IPS-15b (cell line): ENCODE measurements at regions not wholly inside any gene's neighbourhood (a gene's known extent, or its start where the extent isn't known, plus 50 kb on each side); places are given as distances from the start of the nearest gene placed in this dataset.
"Not testable (repeated sequence)": the region's sequence is repeated elsewhere in the genome, so short reads cannot be mapped to it uniquely, and the experiment has no call there.

Experiments used
- H3K27me3 ChIP-seq: one replicate; pipeline ENCODE4 v1.6.1; 2013; ENCODE audit warnings: low read length; ENCODE audit not compliant: control insufficient read depth, insufficient read depth
- H3K36me3 ChIP-seq: one replicate; pipeline ENCODE4 v1.6.1; 2013; ENCODE audit warnings: low read length; ENCODE audit not compliant: control insufficient read depth, insufficient read depth
- H3K4me1 ChIP-seq: one replicate; pipeline ENCODE4 v1.6.1; 2013; ENCODE audit warnings: mild to moderate bottlenecking, low read length; ENCODE audit not compliant: control insufficient read depth, insufficient read depth
- H3K4me3 ChIP-seq: one replicate; pipeline ENCODE4 v1.5.1; 2013; ENCODE audit warnings: low read depth, low read length
- H3K9ac ChIP-seq: one replicate; pipeline ENCODE4 v1.6.1; 2013; ENCODE audit warnings: low read depth, mild to moderate bottlenecking, low read length
- H3K9me3 ChIP-seq: one replicate; pipeline ENCODE4 v1.6.1; 2013; ENCODE audit warnings: mild to moderate bottlenecking, low read length; ENCODE audit not compliant: control insufficient read depth, insufficient read depth

GRCh38 chr1:219560856-219561255 is 52.0 kb downstream of the ZC3H11B start:
- H3K36me3 ChIP-seq = no peaks in the 10 kb centered on the region

GRCh38 chr1:219559899-219560298 is 53.0 kb downstream of the ZC3H11B start:
- H3K4me3 ChIP-seq = no peak overlapping the region
- H3K9ac ChIP-seq = no peak overlapping the region
- H3K36me3 ChIP-seq = no peaks in the 10 kb centered on the region
- H3K9me3 ChIP-seq = no peaks in the 10 kb centered on the region
- no peaks in the 10 kb centered on the region for H3K27me3 ChIP-seq
- H3K4me1 ChIP-seq = peaks cover 7% of the 10 kb centered on the region

More at GRCh38 chr1:219560856-219561255, 52.0 kb downstream of the ZC3H11B start:
- Histone ChIP-seq H3K4me3 (no peak overlapping the region), H3K4me1 (peaks cover under 1% of the 10 kb centered on the region), H3K9me3 (no peaks in the 10 kb centered on the region), H3K27me3 (no peaks in the 10 kb centered on the region), H3K9ac (no peak overlapping the region)

- peaks cover 10% of the 10 kb centered on the region for H3K4me1 ChIP-seq
- H3K36me3 ChIP-seq = no peaks in the 10 kb centered on the region
- no peaks in the 10 kb centered on the region for H3K9me3 ChIP-seq
- no peak overlapping the region for H3K4me3 ChIP-seq
- H3K9ac ChIP-seq = no peak overlapping the region
- no peaks in the 10 kb centered on the region for H3K27me3 ChIP-seq
These were observed 57.1 kb downstream of the ZC3H11B start for GRCh38 chr1:219555806-219556205.

- Histone ChIP-seq H3K9me3 (no peaks in the 10 kb centered on the region), H3K4me3 (no peak overlapping the region), H3K36me3 (no peaks in the 10 kb centered on the region), H3K4me1 (peaks cover 10% of the 10 kb centered on the region), H3K27me3 (no peaks in the 10 kb centered on the region), H3K9ac (no peak overlapping the region)
These were observed 57.7 kb downstream of the ZC3H11B start for GRCh38 chr1:219555031-219555692.

- no peaks in the 10 kb centered on the region for H3K36me3 ChIP-seq
These were observed 58.9 kb downstream of the ZC3H11B start for GRCh38 chr1:219553934-219554502.

GRCh38 chr1:219550201-219550600 is 62.7 kb downstream of the ZC3H11B start:
- Histone ChIP-seq H3K4me1 (peaks cover 5% of the 10 kb centered on the region), H3K27me3 (no peaks in the 10 kb centered on the region), H3K9ac (no peak overlapping the region), H3K36me3 (no peaks in the 10 kb centered on the region), H3K4me3 (no peak overlapping the region), H3K9me3 (no peaks in the 10 kb centered on the region)

More at GRCh38 chr1:219553934-219554502, 58.9 kb downstream of the ZC3H11B start:
- no peak overlapping the region for H3K9ac ChIP-seq
- H3K4me1 ChIP-seq = peaks cover 10% of the 10 kb centered on the region
- no peak overlapping the region for H3K4me3 ChIP-seq
- no peaks in the 10 kb centered on the region for H3K27me3 ChIP-seq
- no peaks in the 10 kb centered on the region for H3K9me3 ChIP-seq

GRCh38 chr1:219549215-219549614 is 63.7 kb downstream of the ZC3H11B start:
- H3K9ac ChIP-seq = no peak overlapping the region
- H3K4me3 ChIP-seq = no peak overlapping the region
- no peaks in the 10 kb centered on the region for H3K27me3 ChIP-seq
- no peaks in the 10 kb centered on the region for H3K9me3 ChIP-seq
- H3K4me1 ChIP-seq = no peaks in the 10 kb centered on the region
- H3K36me3 ChIP-seq = no peaks in the 10 kb centered on the region

GRCh38 chr1:219548386-219548785 is 64.5 kb downstream of the ZC3H11B start:
- Histone ChIP-seq H3K36me3 (no peaks in the 10 kb centered on the region), H3K4me1 (no peaks in the 10 kb centered on the region), H3K9ac (no peak overlapping the region)

GRCh38 chr1:219545756-219546155 is 67.1 kb downstream of the ZC3H11B start:
- H3K4me1 ChIP-seq, H3K27me3 ChIP-seq, H3K9ac ChIP-seq, H3K9me3 ChIP-seq, H3K4me3 ChIP-seq, H3K36me3 ChIP-seq: not testable (repeated sequence)

More at GRCh38 chr1:219548386-219548785, 64.5 kb downstream of the ZC3H11B start:
- no peak overlapping the region for H3K4me3 ChIP-seq
- no peaks in the 10 kb centered on the region for H3K27me3 ChIP-seq
- H3K9me3 ChIP-seq = no peaks in the 10 kb centered on the region

GRCh38 chr1:219544163-219544846 is 68.6 kb downstream of the ZC3H11B start:
- Histone ChIP-seq H3K9ac (no peak overlapping the region), H3K36me3 (no peaks in the 10 kb centered on the region), H3K27me3 (no peaks in the 10 kb centered on the region), H3K4me3 (no peak overlapping the region), H3K4me1 (peaks cover 6% of the 10 kb centered on the region), H3K9me3 (no peaks in the 10 kb centered on the region)

GRCh38 chr1:219542828-219543518 is 69.9 kb downstream of the ZC3H11B start:
- Histone ChIP-seq H3K4me1 (peaks cover 6% of the 10 kb centered on the region), H3K9ac (no peak overlapping the region), H3K4me3 (no peak overlapping the region), H3K36me3 (no peaks in the 10 kb centered on the region), H3K27me3 (no peaks in the 10 kb centered on the region), H3K9me3 (no peaks in the 10 kb centered on the region)
